ENCODE measurements at regions not wholly inside any gene's neighbourhood (a gene's known extent, or its start where the extent isn't known, plus 50 kb on each side); places are given as distances from the start of the nearest gene placed in this dataset.
"Not testable (repeated sequence)": the region's sequence is repeated elsewhere in the genome, so short reads cannot be mapped to it uniquely, and the experiment has no call there.

- not testable (repeated sequence) for DNase-seq
Observed at GRCh38 chr2:111320965-111321364, 200.3 kb downstream of the BCL2L11 start.

GRCh38 chr2:111323384-111323783 is 202.7 kb downstream of the BCL2L11 start:
- DNase-seq: not testable (repeated sequence)

- DNase-seq: not testable (repeated sequence)
Observed at GRCh38 chr2:111327726-111328125, 207.0 kb downstream of the BCL2L11 start.

- not testable (repeated sequence) for DNase-seq
Observed at GRCh38 chr2:111329309-111329708, 208.6 kb downstream of the BCL2L11 start.

GRCh38 chr2:111331099-111331724 is 210.5 kb downstream of the BCL2L11 start:
- DNase-seq: not testable (repeated sequence)

GRCh38 chr2:111335220-111335907 is 214.7 kb downstream of the BCL2L11 start:
- not testable (repeated sequence) for DNase-seq

GRCh38 chr2:111338474-111338873 is 217.8 kb downstream of the BCL2L11 start:
- DNase-seq: not testable (repeated sequence)

- DNase-seq: not testable (repeated sequence)
Observed at GRCh38 chr2:111339476-111339875, 218.8 kb downstream of the BCL2L11 start.

GRCh38 chr2:111344590-111344989 is 223.9 kb downstream of the BCL2L11 start:
- DNase-seq: not testable (repeated sequence)

- DNase-seq: not testable (repeated sequence)
Observed at GRCh38 chr2:111345439-111345838, 224.7 kb downstream of the BCL2L11 start.

- DNase-seq: not testable (repeated sequence)
Observed at GRCh38 chr2:111346018-111346930, 225.6 kb downstream of the BCL2L11 start.

- DNase-seq: not testable (repeated sequence)
Observed at GRCh38 chr2:111347695-111348094, 227.0 kb downstream of the BCL2L11 start.

GRCh38 chr2:111348316-111348715 is 227.6 kb downstream of the BCL2L11 start:
- DNase-seq: not testable (repeated sequence)

- DNase-seq: not testable (repeated sequence)
Observed at GRCh38 chr2:111355022-111355817, 234.5 kb downstream of the BCL2L11 start.

GRCh38 chr2:111355823-111356511 is 235.3 kb downstream of the BCL2L11 start:
- not testable (repeated sequence) for DNase-seq

- DNase-seq: not testable (repeated sequence)
Observed at GRCh38 chr2:111356512-111357031, 235.9 kb downstream of the BCL2L11 start.

GRCh38 chr2:111365986-111366640 is 245.4 kb downstream of the BCL2L11 start:
- not testable (repeated sequence) for DNase-seq

- not testable (repeated sequence) for DNase-seq
Observed at GRCh38 chr2:111366641-111367029, 245.9 kb downstream of the BCL2L11 start.

GRCh38 chr2:111367080-111367479 is 246.4 kb downstream of the BCL2L11 start:
- not testable (repeated sequence) for DNase-seq

GRCh38 chr2:111367871-111368270 is 247.2 kb downstream of the BCL2L11 start:
- not testable (repeated sequence) for DNase-seq

GRCh38 chr2:111368288-111368687 is 247.6 kb downstream of the BCL2L11 start:
- DNase-seq: not testable (repeated sequence)

Measured in activated CD8-positive, alpha-beta memory T cell treated with anti-CD3 and anti-CD28 coated beads for 24 hours (primary cell).